ENCODE measurements at regions not wholly inside any gene's neighbourhood (a gene's known extent, or its start where the extent isn't known, plus 50 kb on each side); places are given as distances from the start of the nearest gene placed in this dataset.

DNA sequence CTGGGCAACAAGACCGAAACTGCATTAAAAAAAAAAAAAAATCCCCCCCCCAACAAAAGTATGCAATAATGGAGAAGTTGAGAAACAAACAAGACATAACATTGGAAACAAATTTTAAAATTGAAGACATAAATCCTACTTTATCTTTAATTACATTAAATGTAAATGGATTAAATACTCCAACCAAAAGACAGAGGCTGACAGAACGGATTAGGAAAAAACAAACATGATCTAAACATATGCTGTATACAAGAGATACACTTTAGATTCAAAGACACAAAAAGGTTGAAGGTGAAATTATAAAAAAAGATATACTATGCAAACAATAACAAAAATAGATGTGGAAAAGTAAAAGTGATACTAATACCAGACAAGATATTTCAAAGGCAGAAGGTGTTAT, 350.8 kb upstream of the RGPD4 start:
- TF ChIP-seq, protein P1, sequence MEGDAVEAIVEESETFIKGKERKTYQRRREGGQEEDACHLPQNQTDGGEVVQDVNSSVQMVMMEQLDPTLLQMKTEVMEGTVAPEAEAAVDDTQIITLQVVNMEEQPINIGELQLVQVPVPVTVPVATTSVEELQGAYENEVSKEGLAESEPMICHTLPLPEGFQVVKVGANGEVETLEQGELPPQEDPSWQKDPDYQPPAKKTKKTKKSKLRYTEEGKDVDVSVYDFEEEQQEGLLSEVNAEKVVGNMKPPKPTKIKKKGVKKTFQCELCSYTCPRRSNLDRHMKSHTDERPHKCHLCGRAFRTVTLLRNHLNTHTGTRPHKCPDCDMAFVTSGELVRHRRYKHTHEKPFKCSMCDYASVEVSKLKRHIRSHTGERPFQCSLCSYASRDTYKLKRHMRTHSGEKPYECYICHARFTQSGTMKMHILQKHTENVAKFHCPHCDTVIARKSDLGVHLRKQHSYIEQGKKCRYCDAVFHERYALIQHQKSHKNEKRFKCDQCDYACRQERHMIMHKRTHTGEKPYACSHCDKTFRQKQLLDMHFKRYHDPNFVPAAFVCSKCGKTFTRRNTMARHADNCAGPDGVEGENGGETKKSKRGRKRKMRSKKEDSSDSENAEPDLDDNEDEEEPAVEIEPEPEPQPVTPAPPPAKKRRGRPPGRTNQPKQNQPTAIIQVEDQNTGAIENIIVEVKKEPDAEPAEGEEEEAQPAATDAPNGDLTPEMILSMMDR (IDR thresholded peaks at IDR 0.05): no peak
- no peak for TF ChIP-seq EP300 (IDR thresholded peaks at IDR 0.05)
- TF ChIP-seq POLR2A (IDR thresholded peaks at IDR 0.05): no peak

All from stomach (tissue), 4 donors.